ENCODE measurements at regions not wholly inside any gene's neighbourhood (a gene's known extent, or its start where the extent isn't known, plus 50 kb on each side); places are given as distances from the start of the nearest gene placed in this dataset.

GRCh38 chr3:117447419-117447818 lies 737.8 kb downstream of the TUSC7 start:
- TF ChIP-seq CTCF (conservative IDR thresholded peaks at IDR 0.05): no peak
- no peak for TF ChIP-seq EZH2 (IDR thresholded peaks at IDR 0.05; ENCODE audit: low read depth)

Measured in PC-9 (cell line).